GM12892 (cell line): ENCODE measurements at regions not wholly inside any gene's neighbourhood (a gene's known extent, or its start where the extent isn't known, plus 50 kb on each side); places are given as distances from the start of the nearest gene placed in this dataset.

ENCODE experiments used
- POLR2A ChIP-seq: IDR thresholded peaks from 2 replicates; pipeline ENCODE4 v1.6.1; 2011; ENCODE audit warnings: low read depth, low read length, control low read depth
- POLR2AphosphoS5 ChIP-seq: IDR thresholded peaks from 2 replicates; pipeline ENCODE4 v1.6.1; 2011; ENCODE audit warnings: low read depth, low read length, control low read depth

DNA sequence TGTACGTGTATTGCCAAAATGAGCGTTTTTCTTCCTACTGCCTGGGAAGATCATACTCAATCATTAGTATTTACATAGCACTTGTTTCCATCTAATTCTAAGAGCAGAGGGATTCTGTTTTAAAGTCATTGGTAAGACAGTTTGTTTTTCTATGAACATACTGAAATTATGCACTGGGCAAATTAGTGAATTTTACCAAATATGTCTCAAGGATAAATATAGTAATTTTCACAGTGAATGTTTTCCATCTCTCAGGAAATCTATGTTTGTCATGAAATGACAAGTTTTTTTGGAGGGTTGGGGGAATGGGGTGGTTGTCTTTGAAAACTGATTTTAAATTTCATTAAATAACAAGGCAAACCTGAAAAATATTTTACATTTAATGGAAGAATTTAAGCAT is 441.3 kb upstream of the ARRDC3 start:
- TF ChIP-seq POLR2AphosphoS5: no peak
- TF ChIP-seq POLR2A: no peak
